Fibroblast of skin of abdomen (primary cell): ENCODE measurements at regions not wholly inside any gene's neighbourhood (a gene's known extent, or its start where the extent isn't known, plus 50 kb on each side); places are given as distances from the start of the nearest gene placed in this dataset.
"Not testable (repeated sequence)": the region's sequence is repeated elsewhere in the genome, so short reads cannot be mapped to it uniquely, and the experiment has no call there.

Source experiments
- DNase-seq: peaks from one replicate; pipeline ENCODE4 v3.0.0-alpha.2; 2013

DNA sequence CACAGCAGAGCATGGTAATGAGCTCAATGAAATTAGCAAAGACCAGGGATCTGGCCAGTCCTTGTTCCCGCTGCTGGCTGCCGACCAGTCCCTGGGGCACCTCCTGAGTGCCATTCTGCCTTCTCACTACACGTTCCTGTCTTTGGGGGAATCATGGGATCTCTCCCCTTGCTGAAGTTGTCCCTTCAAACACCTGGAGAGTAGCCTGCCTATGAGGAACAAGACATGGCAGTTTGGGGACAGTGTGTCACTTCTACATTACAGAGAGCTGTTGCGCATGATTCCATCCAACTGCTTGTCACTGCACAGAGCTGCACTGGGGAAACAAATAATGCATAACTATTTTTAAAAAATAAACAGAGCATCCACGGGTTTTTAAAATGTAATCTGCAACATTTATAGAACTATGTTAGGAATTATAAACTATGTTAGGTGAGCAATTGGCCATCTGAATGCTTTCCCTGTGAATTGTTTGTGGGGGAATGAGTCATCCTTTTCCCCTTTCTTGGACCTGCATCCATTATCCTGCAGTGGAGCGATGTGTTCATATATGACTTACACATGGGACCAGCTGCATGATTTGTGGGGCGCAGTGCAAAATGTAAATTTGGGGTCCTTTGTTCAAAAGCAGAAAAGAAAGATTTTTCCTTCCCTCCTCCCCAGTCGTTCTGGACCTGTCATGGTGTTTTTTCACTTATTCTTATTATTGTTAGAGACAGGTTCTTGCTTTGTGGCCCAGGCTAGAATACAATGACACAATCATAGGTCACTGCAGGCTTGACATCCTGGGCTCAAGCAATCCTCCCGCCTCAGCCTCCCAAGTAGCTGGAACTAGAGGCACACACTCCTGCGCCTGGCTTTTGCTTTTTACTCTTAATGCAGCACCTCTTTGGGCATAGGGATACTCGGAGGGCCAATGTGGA, 115.0 kb upstream of the TBL1X start:
- DNase-seq, result peak; percentile 64

DNA sequence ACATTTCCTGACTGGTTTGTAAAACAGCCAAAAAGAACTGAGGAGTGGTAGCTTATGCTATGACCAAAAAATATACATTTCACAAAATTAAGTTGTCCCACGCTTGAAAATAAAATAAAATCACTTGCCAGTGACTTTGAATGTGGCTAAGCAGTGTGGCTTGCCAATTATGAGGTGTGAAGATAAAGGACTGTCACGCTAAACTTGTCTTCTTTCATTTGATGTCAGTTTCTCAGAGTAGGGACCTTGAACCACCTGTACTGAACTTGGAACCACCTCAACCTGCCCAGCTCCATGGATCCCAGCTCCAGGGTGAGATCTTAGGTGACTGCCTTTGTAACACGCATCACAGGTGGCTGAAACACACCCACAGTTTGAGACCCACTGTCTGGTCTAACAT, 113.7 kb upstream of the TBL1X start:
- no peak for DNase-seq

DNA sequence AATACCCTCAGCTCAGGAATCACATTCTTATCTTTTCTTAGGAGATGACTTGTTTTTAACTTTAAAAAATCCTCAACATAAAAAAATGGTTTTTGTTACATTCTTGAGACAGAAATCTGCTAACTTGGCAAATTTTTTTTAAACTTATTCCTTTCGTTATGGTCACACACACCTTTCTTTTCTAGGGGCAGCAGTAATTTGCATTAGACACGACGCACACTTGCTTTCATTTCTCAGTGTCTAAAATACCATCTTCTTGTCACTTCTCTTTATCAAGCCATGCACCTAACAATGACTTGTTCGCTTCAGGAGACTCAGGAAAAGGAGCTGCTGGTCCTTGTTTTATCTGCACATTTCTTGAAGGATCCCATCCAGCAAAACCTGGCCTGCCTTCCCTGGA, 112.6 kb upstream of the TBL1X start:
- no peak for DNase-seq

DNA sequence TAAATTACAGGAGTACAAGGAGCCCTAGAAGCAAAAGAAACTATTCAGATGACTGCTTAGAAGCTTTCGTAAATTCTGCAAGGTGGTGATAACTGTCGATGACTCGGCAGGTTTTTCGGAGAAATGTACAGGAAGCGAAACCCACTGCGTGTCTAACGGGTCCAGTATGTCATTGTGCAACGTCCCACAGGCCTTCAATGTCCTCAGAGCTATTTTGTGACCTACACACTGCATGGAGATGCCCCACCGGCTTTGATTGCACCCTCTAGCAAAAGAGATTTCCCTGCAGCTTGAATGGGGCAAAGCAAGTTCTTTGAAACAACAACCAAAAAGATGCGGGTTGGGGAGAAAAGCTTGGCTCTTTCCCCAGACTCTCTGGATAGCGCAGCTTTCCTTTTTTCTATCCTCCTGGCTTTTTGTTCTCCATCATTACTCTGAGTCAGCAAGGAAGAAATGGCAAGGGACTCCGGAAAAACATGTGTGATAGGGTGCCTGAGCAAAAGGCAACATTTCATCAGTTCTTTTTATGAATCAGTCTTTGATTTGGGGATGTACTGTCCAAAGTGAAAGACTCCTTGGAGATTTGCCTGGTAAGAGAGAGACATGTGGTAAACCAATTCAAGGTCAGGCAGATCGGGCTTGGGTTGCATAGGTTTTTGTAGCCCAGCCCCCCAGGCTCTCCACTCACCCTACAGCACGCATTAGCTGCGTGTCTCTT, 112.0 kb upstream of the TBL1X start:
- peak; percentile 88 for DNase-seq

DNA sequence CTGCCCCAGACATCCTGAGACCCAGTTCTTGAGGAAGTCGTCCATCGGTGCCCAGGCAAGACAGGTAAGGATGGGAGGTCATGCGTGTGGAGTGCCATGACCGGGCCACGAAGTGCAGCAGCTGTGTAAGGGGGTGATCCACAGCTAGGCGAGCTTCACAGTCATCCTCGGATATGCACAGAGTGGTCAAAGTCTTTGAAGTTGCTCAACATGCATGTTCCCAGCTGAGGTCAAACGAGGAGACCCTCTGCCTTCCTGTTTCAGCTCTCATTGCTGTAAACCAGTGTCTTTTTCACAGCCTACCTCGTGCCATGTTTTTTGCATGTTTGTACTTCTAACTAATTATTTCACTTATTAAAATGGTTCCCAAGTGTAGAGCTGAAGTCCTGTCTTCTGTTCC, 109.9 kb upstream of the TBL1X start:
- no peak for DNase-seq

DNA sequence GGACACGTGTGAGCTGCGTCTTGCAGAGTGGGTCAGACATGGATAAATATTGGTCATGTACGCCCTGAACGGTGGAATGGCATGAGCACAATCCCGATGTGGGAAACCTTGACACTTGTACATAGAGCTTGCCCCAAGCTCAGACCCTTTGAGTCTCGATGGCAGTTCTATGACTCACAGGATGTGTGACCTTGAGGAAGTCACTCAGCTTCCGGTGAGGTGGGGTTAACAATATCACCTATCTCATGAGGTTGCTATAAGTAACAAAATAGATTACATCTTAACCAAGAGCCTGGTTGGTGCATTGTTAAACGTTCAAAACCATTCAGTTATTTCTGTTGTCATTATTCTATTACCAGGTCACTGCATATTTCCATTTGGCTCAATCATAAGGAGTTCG, 109.1 kb upstream of the TBL1X start:
- DNase-seq, result no peak

DNA sequence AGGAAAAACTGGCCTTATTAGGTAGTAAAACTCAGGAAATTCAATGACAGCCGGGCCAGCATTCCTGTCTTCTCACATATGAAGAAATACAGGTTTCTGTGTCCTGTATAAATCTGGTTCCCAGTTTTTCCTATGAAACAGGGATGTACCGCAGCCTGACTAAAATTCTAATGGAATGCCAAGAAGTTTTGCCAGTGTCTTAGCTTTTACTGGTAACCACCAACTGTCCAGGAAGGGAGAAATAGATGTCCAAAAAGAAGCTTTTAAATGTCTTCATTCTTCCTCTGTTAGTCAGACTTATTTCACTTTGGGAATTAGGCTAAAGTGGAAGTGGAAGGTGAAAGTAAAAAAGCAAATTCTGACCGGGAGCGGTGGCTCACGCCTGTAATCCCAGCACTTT, 108.0 kb upstream of the TBL1X start:
- DNase-seq, result peak; percentile 37

DNA sequence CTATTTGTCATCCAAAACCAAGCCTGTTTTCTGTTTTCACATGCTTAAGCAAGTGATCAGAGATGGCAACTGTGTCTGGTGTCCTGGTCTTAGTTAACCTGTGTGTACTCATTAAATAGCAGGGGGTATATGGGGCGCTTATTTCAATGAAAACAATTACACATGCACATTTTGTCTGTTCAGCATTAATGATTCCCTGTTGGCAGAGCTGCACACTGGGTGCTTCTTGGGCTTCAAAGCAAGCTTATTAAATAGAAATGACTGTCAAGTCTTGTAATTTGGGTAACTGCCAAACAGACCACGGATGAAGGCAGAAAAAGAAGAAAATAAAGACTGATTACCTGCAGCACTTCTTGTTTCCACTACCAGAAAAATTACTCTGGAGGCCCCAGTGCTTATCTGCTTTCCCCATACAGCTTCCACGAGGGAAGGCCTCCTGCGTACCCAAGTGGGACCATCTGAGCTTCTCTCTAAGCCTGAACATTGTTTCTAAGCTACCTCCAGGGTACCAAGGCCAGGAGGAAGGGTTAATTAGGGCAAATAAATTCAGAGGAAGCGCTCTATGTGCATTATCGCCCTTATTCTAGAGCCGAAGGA, 107.2 kb upstream of the TBL1X start:
- DNase-seq, result no peak

DNA sequence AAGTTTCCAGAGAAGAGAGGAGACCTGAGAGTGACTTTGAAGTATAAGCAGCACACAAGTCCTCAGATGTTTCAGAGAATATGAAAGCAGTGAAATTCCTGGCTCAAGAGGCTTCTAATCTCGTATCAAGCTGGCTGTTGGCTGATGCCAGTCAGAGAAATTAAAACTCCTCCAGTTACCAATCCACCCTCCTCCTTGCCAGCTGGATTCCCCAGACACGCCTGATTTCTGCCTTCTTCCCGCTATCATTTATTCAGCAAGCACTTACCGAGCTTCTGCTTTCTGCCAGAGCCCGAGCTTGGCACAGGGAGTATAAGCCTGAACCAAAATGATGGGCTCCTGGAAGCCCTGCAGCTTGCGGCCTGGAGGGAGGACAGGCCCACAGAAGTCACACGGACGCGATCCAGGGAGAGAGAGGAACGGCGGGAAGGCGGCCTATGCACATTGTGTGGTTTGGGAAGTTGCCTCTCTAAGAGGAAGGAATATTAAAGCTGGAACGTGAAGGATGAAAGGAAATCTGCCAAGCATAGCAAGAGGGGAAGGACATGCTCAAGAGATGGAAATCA, 102.4 kb upstream of the TBL1X start:
- DNase-seq, result no peak

DNA sequence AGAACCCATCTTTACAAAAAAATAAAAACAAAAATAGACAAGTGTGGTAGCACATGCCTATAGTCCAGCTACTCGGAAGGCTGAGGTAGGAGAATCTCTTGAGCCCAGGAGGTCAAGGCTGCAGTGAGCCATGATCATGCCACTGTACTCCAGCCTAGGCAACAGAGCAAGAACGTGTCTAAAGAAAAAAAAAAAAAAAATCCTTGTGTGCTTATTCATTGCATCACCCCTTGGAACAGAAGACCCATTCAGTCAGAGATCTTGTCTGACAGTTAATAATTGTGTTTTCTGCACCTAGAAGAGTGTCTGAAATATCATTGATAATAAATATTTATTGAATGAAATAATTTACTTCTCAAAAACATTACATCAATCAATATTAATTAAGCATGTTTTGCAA, 97.4 kb upstream of the TBL1X start:
- DNase-seq, result no peak

DNA sequence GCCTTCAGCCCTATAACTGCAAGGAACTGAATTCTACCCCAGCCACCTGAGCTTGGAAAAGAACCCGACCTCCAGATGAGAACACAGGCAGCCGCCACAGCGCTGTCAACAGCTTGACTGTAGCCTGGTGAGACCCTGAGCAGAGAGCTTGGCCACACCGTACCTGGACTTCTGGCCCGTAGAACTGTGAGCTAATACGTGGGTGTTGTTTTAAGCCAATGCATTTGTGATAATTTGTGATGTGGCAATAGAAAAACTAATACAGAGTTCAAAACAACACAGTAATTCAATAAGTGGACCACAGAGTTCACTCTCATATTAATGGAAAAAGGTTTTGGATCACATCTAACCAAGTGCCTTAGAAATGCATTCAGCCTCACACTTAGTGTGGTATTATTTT, 96.6 kb upstream of the TBL1X start:
- no peak for DNase-seq

DNA sequence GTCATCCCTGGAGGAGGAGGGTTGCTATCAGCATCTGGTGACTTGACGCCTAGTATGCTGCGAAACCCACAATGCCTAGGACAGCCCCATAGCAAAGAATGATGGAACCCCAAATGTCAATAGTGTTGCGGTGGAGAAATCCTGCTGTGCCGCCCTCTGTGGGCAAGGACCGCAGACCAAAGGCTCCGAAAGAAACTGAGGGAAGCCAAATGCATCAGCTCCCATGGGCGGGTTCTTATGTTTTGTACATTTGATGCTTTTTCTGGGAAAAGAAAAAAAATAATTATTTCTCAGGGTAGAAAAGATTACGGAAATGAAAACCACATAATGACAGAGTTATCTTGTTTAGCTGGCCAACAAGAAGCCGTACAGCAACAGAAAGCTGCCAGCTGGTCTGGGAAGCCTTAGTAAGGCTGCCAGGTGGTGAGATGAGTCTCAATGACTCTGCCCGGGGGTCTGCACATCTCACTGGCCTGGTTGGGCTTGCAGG, 95.0 kb upstream of the TBL1X start:
- DNase-seq, result no peak

DNA sequence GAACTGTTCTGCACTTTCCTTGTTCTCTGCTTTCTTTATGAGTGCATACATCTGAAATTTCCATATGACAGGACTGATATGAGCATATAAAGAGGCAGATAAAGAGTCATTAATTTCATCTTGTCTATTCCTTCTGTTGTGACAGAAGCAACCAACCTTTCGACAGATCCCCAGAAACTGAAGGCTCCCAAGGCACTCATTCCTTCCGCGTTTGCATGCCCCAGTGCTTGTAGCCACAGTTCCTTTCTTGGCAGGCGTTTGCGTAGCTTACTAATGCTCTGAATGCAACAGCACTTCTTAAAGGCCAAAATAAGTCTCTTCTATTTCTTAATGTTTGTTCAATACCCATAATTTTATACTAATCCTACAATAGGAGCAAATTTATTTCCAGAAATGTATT, 94.0 kb upstream of the TBL1X start:
- DNase-seq, result no peak

DNA sequence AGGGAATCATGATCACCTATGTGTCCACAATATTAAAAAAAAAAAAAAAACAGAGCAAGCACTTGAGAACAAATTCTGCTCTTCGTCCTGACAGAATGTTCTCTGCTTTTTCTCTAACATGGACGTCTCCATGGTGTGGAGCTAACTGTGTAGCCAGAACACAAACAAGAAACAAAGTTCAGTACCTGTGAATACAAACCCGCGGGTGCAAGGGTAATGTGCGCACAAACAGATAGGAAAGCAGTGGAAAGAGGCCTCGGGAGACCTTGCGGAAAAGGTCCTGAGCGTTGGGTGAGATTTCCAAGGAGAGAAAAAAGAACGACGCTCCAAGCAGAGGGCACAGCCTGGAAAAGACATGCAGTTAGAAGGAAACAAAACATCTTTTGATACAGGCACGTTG, 92.0 kb upstream of the TBL1X start:
- DNase-seq, result no peak

DNA sequence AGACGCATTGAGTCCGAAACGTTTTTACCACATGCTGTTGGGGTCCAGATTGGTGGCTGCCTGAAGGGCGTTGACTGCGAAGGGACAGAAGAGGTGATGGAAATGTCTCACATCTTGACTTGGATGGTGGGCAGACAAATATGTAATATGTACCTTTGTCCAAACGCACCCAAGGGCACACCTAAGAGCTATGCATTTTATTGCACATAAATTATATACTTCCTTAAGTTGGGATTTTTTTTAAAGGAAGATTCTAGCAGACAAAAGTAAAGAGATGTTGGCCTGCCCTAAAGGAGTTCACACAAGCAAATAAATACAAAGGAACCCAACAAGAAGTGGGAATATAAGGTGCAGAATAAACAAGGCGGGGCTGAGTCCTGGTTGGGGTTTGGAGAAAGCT, 91.1 kb upstream of the TBL1X start:
- DNase-seq, result no peak

DNA sequence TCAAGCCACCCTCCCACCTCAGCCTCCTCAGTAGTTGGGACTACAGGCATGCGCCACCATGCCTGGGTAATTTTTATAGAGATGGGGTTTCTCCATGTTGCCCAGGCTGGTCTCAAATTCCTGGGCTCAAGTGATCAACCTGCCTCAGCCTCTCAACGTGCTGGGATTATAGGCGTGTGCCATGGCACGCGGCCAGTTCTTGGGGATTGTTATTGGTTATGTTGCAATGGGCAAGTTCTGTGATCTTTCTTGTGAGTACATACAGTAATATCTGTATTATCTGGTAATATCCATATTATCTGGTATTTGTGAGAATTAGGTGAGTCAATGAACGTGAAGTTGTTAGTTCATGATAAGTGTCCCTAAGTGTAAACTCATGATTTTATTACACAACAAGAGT, 90.3 kb upstream of the TBL1X start:
- DNase-seq, result no peak

DNA sequence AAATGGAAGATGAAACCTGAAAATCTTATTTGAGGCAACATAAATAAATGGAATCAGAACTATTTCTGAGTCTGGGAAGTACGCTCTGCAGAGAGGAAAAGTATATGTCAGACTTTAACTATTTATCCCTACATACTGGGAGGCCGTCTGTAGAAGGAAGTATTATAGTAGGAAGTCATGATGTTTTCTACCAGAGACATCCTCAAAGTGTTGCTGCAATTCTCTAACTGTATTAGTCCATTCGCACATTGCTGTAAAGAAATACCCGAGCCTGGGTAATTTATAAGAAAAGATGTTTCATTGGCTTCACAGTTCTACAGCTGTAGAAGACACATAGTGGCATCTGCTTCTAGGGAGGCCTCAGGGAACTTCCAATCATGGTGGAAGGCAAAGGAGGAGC, 88.7 kb upstream of the TBL1X start:
- no peak for DNase-seq

DNA sequence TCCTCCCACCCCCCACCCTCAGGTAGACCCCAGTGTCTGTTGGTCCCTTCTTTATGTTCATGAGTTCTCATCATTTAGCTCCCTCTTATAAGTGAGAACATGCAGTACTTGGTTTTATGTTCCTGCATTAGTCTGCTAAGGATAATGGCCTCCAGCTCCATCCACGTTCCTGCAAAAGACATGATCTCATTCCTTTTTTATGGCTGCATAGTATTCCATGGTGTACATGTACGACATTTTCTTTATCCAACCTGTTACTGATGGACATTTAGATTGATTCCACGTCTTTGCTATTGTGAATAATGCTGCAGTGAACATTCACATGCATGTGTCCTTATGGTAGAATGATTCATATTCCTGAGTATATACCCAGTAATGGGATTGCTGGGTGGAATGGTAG, 87.6 kb upstream of the TBL1X start:
- DNase-seq, result not testable (repeated sequence)

DNA sequence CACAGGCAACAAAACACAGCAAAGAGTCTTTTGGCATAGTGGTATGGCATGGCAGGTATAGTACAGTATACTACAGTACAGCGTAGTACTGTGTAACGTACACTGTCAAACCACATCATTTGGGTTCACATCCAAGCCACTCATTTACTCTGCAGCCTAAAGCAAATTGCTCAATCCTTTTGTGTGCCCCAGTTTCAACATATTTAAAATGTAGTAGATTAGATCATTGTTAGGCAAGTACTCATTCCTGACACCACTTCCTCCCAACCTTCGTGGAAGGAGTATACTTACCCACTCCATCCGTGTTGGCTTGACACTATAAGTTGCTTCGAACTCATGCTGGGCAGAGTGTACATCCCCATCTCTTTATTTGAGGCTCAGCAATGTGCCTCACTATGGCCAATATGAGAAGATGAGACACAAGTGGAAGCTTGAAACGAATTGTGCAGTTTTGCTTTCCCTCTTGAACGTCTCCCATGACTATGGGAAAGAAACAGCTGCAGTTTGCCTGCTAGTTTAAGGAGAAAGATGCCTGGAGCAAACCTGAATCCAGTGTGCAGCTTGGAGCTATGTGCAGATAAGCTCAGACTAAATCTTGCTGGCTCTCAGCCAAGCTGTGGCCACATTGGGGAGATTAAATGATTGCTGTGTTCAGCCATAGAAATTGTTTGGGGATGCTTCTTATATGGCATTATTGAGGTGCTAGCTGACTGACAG, 85.7 kb upstream of the TBL1X start:
- DNase-seq, result peak; percentile 36

DNA sequence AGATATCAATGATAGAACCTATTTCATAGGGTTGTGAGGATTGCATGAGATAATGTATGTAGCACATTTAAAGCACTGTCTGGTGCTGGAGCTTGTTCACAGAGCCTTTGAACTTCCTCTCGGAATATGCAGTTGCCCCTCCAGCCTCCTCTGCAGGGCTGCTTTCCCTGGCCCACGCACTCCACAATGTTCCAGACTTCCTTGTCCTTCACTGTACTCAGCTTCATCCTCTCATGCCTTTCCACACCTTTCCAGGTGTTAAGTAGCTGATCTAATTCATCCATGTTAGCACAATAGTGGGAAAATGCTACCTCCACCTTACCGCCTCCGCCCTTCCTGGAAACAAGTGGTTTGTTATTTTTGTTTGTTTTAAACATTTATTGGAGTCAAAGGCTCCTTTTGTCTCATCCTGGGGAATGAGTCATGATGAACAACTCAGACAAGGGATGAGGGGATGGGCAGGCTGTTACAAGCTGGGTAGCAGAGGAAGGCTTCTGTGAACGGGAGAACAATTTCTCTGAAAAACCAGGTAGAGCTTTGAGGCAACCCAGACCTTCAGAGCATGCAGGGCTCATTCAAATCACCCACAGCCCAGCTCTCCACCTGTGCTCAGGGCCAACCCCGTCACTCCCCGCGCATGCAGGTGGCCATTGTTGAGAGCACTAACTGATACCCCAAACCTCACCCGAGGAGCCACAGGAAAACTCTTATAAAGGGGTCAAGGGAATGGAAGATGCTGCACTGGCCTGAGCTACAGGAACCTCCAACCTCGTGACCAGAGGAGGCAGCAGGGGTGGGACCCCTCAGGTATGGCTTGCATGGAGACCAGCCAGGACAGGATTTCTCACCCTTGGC, 84.9 kb upstream of the TBL1X start:
- peak; percentile 16 for DNase-seq

DNA sequence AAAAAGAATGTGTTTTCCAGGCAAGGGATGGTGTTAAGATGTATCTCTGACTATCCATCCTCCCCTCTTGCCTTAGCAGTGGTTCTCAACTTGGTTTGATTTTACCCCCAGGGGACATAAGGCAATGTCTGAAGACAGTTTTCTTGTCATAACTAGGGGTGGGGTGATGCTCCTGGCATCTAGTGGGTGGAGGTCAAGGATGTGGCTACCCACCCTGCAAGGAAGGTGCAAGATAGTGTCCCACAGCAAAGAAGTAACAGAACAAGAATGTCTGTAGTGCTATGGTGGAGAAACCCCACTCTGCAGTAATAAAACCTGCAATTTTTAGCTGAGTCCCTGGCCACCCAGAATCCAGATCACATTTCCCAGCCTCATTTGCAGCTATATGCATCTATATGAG, 81.2 kb upstream of the TBL1X start:
- no peak for DNase-seq

DNA sequence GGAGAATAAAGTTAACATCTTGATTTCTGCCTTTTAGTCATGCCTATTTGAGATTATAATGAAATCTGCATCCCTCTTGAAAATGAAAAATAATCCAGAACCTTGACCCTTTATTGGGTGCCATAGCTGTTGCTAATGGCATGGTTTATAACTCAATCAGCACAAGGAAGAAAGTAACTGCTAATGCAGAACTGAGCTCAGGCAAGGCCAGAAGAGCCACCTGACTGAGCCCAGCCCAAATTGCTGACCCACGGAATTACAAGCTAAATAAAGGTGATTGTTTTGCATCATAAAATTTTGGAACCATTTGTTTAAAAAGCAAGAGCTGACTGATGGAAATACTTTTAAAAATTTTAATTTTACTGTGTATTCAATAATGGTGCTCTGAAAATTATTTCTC, 76.4 kb upstream of the TBL1X start:
- DNase-seq, result no peak
